HG03196 (cell line): ENCODE measurements at regions not wholly inside any gene's neighbourhood (a gene's known extent, or its start where the extent isn't known, plus 50 kb on each side); places are given as distances from the start of the nearest gene placed in this dataset.

Experiments used
- ATAC-seq: cut with Tn5 transposase; IDR thresholded peaks from one replicate; pipeline ENCODE4 v1.9.1; 2021; ENCODE audit not compliant: unreplicated experiment

GRCh38 chr3:28087591-28087990, 153.8 kb upstream of the CMC1 start:
- ATAC-seq, result no peak

GRCh38 chr3:28088811-28089526, 152.4 kb upstream of the CMC1 start:
- ATAC-seq, result no peak

- no peak for ATAC-seq
Measured at GRCh38 chr3:28089527-28089897, 151.9 kb upstream of the CMC1 start.

GRCh38 chr3:28099296-28099695, 142.1 kb upstream of the CMC1 start:
- no peak for ATAC-seq

- ATAC-seq, result no peak
Measured at GRCh38 chr3:28101705-28102104, 139.7 kb upstream of the CMC1 start.

GRCh38 chr3:28103861-28104260, 137.6 kb upstream of the CMC1 start:
- no peak for ATAC-seq

GRCh38 chr3:28104896-28105534, 136.4 kb upstream of the CMC1 start:
- ATAC-seq, result no peak

- ATAC-seq, result no peak
Measured at GRCh38 chr3:28109829-28110228, 131.6 kb upstream of the CMC1 start.

GRCh38 chr3:28110869-28111268, 130.6 kb upstream of the CMC1 start:
- ATAC-seq, result no peak

- ATAC-seq, result no peak
Measured at GRCh38 chr3:28114893-28115292, 126.5 kb upstream of the CMC1 start.

- ATAC-seq, result no peak
Measured at GRCh38 chr3:28115316-28115715, 126.1 kb upstream of the CMC1 start.

GRCh38 chr3:28117598-28117997, 123.8 kb upstream of the CMC1 start:
- ATAC-seq, result no peak

- no peak for ATAC-seq
Measured at GRCh38 chr3:28118087-28118486, 123.3 kb upstream of the CMC1 start.

GRCh38 chr3:28122227-28122626, 119.2 kb upstream of the CMC1 start:
- no peak for ATAC-seq

GRCh38 chr3:28124882-28125281, 116.5 kb upstream of the CMC1 start:
- no peak for ATAC-seq

GRCh38 chr3:28125342-28125741, 116.1 kb upstream of the CMC1 start:
- no peak for ATAC-seq

GRCh38 chr3:28130836-28131235, 110.6 kb upstream of the CMC1 start:
- ATAC-seq, result no peak

GRCh38 chr3:28132941-28133340, 108.5 kb upstream of the CMC1 start:
- no peak for ATAC-seq

- ATAC-seq, result no peak
Measured at GRCh38 chr3:28134198-28134597, 107.2 kb upstream of the CMC1 start.

GRCh38 chr3:28134792-28135375, 106.5 kb upstream of the CMC1 start:
- no peak for ATAC-seq

- no peak for ATAC-seq
Measured at GRCh38 chr3:28136607-28137216, 104.7 kb upstream of the CMC1 start.

- ATAC-seq, result no peak
Measured at GRCh38 chr3:28138043-28138610, 103.3 kb upstream of the CMC1 start.
